ENCODE measurements at regions not wholly inside any gene's neighbourhood (a gene's known extent, or its start where the extent isn't known, plus 50 kb on each side); places are given as distances from the start of the nearest gene placed in this dataset.

GRCh38 chr11:38302564-38302963 lies 1704.5 kb upstream of the RAG2 start:
- Histone ChIP-seq H3K4me3 (ENCODE audit: low read length in 2 of 2) (no peak overlapping the region), H3K36me3 (ENCODE audit: insufficient read depth, low read length) (no peaks in the 10 kb centered on the region), H3K9me3 (ENCODE audit: control insufficient read depth in 1 of 2, low read length in 2 of 2) (no peaks in the 10 kb centered on the region), H3K4me1 (ENCODE audit: insufficient read depth, low read length) (no peaks in the 10 kb centered on the region), H3K27ac (ENCODE audit: low read depth, low read length) (no peak overlapping the region), H3K27me3 (ENCODE audit: insufficient read depth, low read length) (no peaks in the 10 kb centered on the region)
- Mint-ChIP-seq H3K27ac (no peak overlapping the region), H3K4me3 (no peak overlapping the region), H3K4me1 (no peaks in the 10 kb centered on the region), H3K36me3 (no peaks in the 10 kb centered on the region), H3K27me3 (no peaks in the 10 kb centered on the region), H3K9me3 (peaks cover 0 to 12% (median 5%) of the 10 kb centered on the region in 8 donors)
- no peak for DNase-seq
- POLR2A ChIA-PET (ENCODE audit: partially characterized antibody) = no interaction called here
- CTCF ChIA-PET (ENCODE audit: partially characterized antibody) = no interaction called here
- intact Hi-C loops (cut with micrococcal nuclease) = no loop called here

DNA sequence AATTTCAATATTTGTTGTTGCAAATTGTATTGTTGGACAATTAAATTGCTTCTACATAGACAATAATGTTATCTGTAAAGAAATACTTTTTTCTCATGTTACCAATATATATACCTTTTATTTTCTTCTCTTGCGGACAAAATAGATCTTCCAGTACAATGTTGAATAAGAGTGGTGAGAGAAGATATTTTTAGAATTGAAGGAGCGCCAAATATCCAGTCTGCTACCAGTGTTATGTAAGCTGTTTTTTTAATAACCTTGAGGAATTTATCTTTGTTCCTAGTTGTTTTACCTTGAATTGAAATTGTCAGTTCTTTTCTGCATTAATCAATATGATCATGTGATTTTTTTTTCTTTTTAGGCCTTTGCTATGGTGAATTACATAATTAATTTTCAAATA lies 1702.5 kb upstream of the RAG2 start:
- CTCF ChIA-PET (ENCODE audit: partially characterized antibody) = no interaction called here
- Histone ChIP-seq H3K4me1 (ENCODE audit: insufficient read depth, low read length) (no peaks in the 10 kb centered on the region), H3K4me3 (ENCODE audit: low read length in 2 of 2) (no peak overlapping the region), H3K27me3 (ENCODE audit: insufficient read depth, low read length) (no peaks in the 10 kb centered on the region), H3K9me3 (ENCODE audit: control insufficient read depth in 1 of 2, low read length in 2 of 2) (no peaks in the 10 kb centered on the region), H3K36me3 (ENCODE audit: insufficient read depth, low read length) (no peaks in the 10 kb centered on the region), H3K27ac (ENCODE audit: low read depth, low read length) (no peak overlapping the region)
- Mint-ChIP-seq H3K4me1 (no peaks in the 10 kb centered on the region), H3K4me3 (no peak overlapping the region), H3K9me3 (peaks cover under 1 to 21% (median 10%) of the 10 kb centered on the region in 8 donors), H3K27ac (no peak overlapping the region), H3K36me3 (no peaks in the 10 kb centered on the region), H3K27me3 (no peaks in the 10 kb centered on the region)
- DNase-seq = no peak
- intact Hi-C loops (cut with micrococcal nuclease) = no loop called here
- POLR2A ChIA-PET (ENCODE audit: partially characterized antibody) = no interaction called here

GRCh38 chr11:38296211-38296776 lies 1698.3 kb upstream of the RAG2 start:
- H3K9me3 Mint-ChIP-seq = peaks cover 4 to 28% (median 11%) of the 10 kb centered on the region in 8 donors
- H3K4me1 Mint-ChIP-seq = no peaks in the 10 kb centered on the region
- Histone ChIP-seq H3K27ac (ENCODE audit: low read depth, low read length) (no peak overlapping the region), H3K4me1 (ENCODE audit: insufficient read depth, low read length) (no peaks in the 10 kb centered on the region), H3K27me3 (ENCODE audit: insufficient read depth, low read length) (no peaks in the 10 kb centered on the region), H3K4me3 (ENCODE audit: low read length in 2 of 2) (no peak overlapping the region), H3K9me3 (ENCODE audit: control insufficient read depth in 1 of 2, low read length in 2 of 2) (no peaks in the 10 kb centered on the region), H3K36me3 (ENCODE audit: insufficient read depth, low read length) (no peaks in the 10 kb centered on the region)
- H3K36me3 Mint-ChIP-seq = no peaks in the 10 kb centered on the region
- H3K4me3 Mint-ChIP-seq = no peak overlapping the region
- no peak overlapping the region for H3K27ac Mint-ChIP-seq
- H3K27me3 Mint-ChIP-seq = no peaks in the 10 kb centered on the region
- ChIA-PET CTCF (ENCODE audit: partially characterized antibody) (no interaction called here), POLR2A (ENCODE audit: partially characterized antibody) (no interaction called here)
- intact Hi-C loops (cut with micrococcal nuclease) = no loop called here
- no peak for DNase-seq

- Mint-ChIP-seq H3K27me3 (no peaks in the 10 kb centered on the region), H3K4me1 (no peaks in the 10 kb centered on the region), H3K9me3 (peaks cover 0 to 11% (median 7%) of the 10 kb centered on the region in 8 donors), H3K36me3 (no peaks in the 10 kb centered on the region), H3K4me3 (no peak overlapping the region), H3K27ac (no peak overlapping the region)
- POLR2A ChIA-PET (ENCODE audit: partially characterized antibody) = no interaction called here
- no peaks in the 10 kb centered on the region for H3K4me1 ChIP-seq (ENCODE audit: insufficient read depth, low read length)
- no peaks in the 10 kb centered on the region for H3K9me3 ChIP-seq (ENCODE audit: control insufficient read depth in 1 of 2, low read length in 2 of 2)
- intact Hi-C loops (cut with micrococcal nuclease) = no loop called here
- H3K27ac ChIP-seq (ENCODE audit: low read depth, low read length) = no peak overlapping the region
- H3K4me3 ChIP-seq (ENCODE audit: low read length in 2 of 2) = no peak overlapping the region
- DNase-seq = no peak
- H3K27me3 ChIP-seq (ENCODE audit: insufficient read depth, low read length) = no peaks in the 10 kb centered on the region
- no peaks in the 10 kb centered on the region for H3K36me3 ChIP-seq (ENCODE audit: insufficient read depth, low read length)
- CTCF ChIA-PET (ENCODE audit: partially characterized antibody) = no interaction called here
Observed at GRCh38 chr11:38282718-38283117, 1684.7 kb upstream of the RAG2 start.

GRCh38 chr11:38278457-38279141 lies 1680.6 kb upstream of the RAG2 start:
- no peak overlapping the region for H3K4me3 Mint-ChIP-seq
- no peaks in the 10 kb centered on the region for H3K4me1 Mint-ChIP-seq
- intact Hi-C loops (cut with micrococcal nuclease) = no loop called here
- no peaks in the 10 kb centered on the region for H3K36me3 Mint-ChIP-seq
- ChIA-PET CTCF (ENCODE audit: partially characterized antibody) (no interaction called here), POLR2A (ENCODE audit: partially characterized antibody) (no interaction called here)
- Histone ChIP-seq H3K4me3 (ENCODE audit: low read length in 2 of 2) (no peak overlapping the region), H3K27me3 (ENCODE audit: insufficient read depth, low read length) (no peaks in the 10 kb centered on the region), H3K9me3 (ENCODE audit: control insufficient read depth in 1 of 2, low read length in 2 of 2) (no peaks in the 10 kb centered on the region), H3K36me3 (ENCODE audit: insufficient read depth, low read length) (no peaks in the 10 kb centered on the region), H3K27ac (ENCODE audit: low read depth, low read length) (no peak overlapping the region), H3K4me1 (ENCODE audit: insufficient read depth, low read length) (no peaks in the 10 kb centered on the region)
- no peaks in the 10 kb centered on the region for H3K27me3 Mint-ChIP-seq
- H3K27ac Mint-ChIP-seq = no peak overlapping the region
- no peak for DNase-seq
- peaks cover 0 to 11% (median 6%) of the 10 kb centered on the region in 8 donors for H3K9me3 Mint-ChIP-seq

DNA sequence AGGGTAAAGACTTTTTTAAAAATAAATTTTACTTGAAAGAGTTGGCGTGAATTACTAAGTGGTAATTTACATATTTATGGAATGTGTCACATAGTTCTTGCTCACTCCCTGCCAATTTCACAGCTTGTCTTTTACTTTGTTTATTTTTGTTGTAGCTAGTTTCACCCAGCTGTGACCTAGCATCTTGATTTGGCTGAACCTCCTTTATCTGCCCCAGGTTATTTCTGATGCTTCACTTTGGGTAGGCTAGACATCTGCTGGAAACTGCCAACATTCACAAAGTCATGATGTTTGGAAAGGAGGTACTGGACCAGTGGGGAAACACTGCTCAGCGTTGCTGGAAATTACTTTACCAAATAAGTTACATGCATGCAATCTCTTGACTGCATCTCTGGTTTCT lies 1676.0 kb upstream of the RAG2 start:
- peaks cover 0 to 12% (median 2%) of the 10 kb centered on the region in 8 donors for H3K9me3 Mint-ChIP-seq
- Histone ChIP-seq H3K4me3 (ENCODE audit: low read length in 2 of 2) (no peak overlapping the region), H3K36me3 (ENCODE audit: insufficient read depth, low read length) (no peaks in the 10 kb centered on the region), H3K27me3 (ENCODE audit: insufficient read depth, low read length) (no peaks in the 10 kb centered on the region), H3K27ac (ENCODE audit: low read depth, low read length) (no peak overlapping the region), H3K4me1 (ENCODE audit: insufficient read depth, low read length) (no peaks in the 10 kb centered on the region), H3K9me3 (ENCODE audit: control insufficient read depth in 1 of 2, low read length in 2 of 2) (peaks cover 0 to 3% of the 10 kb centered on the region in 2 donors)
- H3K4me1 Mint-ChIP-seq = no peaks in the 10 kb centered on the region
- H3K36me3 Mint-ChIP-seq = no peaks in the 10 kb centered on the region
- H3K27me3 Mint-ChIP-seq = no peaks in the 10 kb centered on the region
- CTCF ChIA-PET (ENCODE audit: partially characterized antibody) = no interaction called here
- no peak overlapping the region for H3K27ac Mint-ChIP-seq
- no peak for DNase-seq
- H3K4me3 Mint-ChIP-seq = no peak overlapping the region
- POLR2A ChIA-PET (ENCODE audit: partially characterized antibody) = no interaction called here
- intact Hi-C loops (cut with micrococcal nuclease) = no loop called here

DNA sequence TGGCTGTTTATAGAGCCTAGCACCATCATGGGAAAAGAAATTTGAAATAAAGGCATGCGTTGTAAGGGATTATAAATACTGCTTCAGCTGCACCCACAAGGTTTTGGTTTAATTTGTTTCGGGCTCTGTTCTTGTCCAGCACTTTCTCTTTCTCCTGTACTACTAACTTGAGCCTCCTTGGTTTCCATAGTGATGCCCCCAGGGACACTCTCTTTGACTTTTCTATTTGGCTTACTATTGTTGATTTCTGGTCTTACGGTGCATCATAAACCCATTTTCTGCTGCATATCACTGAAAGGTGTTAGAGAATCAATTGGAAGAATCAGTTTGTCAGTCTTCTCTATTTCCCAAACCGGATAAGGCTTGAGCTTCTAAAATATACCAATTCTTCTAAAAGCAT lies 1674.3 kb upstream of the RAG2 start:
- Histone ChIP-seq H3K4me1 (ENCODE audit: insufficient read depth, low read length) (no peaks in the 10 kb centered on the region), H3K36me3 (ENCODE audit: insufficient read depth, low read length) (no peaks in the 10 kb centered on the region), H3K4me3 (ENCODE audit: low read length in 2 of 2) (no peak overlapping the region), H3K27me3 (ENCODE audit: insufficient read depth, low read length) (no peaks in the 10 kb centered on the region), H3K27ac (ENCODE audit: low read depth, low read length) (no peak overlapping the region), H3K9me3 (ENCODE audit: control insufficient read depth in 1 of 2, low read length in 2 of 2) (peaks cover 0 to 5% of the 10 kb centered on the region in 2 donors)
- no peak for DNase-seq
- Mint-ChIP-seq H3K9me3 (peaks cover 0 to 22% (median 5%) of the 10 kb centered on the region in 8 donors), H3K4me3 (no peak overlapping the region), H3K4me1 (no peaks in the 10 kb centered on the region), H3K27me3 (no peaks in the 10 kb centered on the region), H3K27ac (no peak overlapping the region), H3K36me3 (no peaks in the 10 kb centered on the region)
- intact Hi-C loops (cut with micrococcal nuclease) = no loop called here
- ChIA-PET CTCF (ENCODE audit: partially characterized antibody) (no interaction called here), POLR2A (ENCODE audit: partially characterized antibody) (no interaction called here)

All from CD4-positive, alpha-beta memory T cell (primary cell).